Activated CD4-positive, CD25-positive, alpha-beta regulatory T cell treated with anti-CD3 and anti-CD28 coated beads, Interleukin-2, amount 50 U/mL, for 16 hours (primary cell): ENCODE measurements at regions not wholly inside any gene's neighbourhood (a gene's known extent, or its start where the extent isn't known, plus 50 kb on each side); places are given as distances from the start of the nearest gene placed in this dataset.
"Not testable (repeated sequence)": the region's sequence is repeated elsewhere in the genome, so short reads cannot be mapped to it uniquely, and the experiment has no call there.

ENCODE experiments used
- DNase-seq: peaks from one replicate; pipeline ENCODE4 v3.0.0-alpha.2; 2020; ENCODE audit warnings: low read depth, low spot score

GRCh38 chr3:17840651-17841050 is 98.2 kb upstream of the TBC1D5 start:
- no peak for DNase-seq

DNA sequence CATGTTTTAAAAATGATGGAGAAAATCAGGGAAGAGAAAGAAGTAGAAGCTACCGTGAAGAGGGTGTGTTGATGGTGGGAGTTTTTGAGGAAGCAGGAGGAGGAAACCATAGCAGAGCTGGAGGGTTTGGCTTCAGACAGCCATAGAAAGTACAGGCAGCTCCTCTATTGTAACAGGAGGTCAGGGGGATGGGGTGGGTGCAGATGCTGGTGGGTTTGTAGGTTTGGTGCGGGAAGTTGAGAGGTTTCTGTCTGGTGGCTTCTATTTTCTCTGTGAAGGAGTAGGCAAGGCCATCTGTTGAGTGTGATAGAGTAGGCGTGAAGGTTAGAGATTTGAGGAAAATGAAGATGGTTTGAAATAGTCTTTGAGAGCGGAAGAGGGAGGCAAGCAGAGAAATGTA is 97.7 kb upstream of the TBC1D5 start:
- DNase-seq, result no peak

GRCh38 chr3:17836919-17837318 is 94.5 kb upstream of the TBC1D5 start:
- no peak for DNase-seq

- no peak for DNase-seq
These were observed 93.7 kb upstream of the TBC1D5 start for GRCh38 chr3:17836092-17836491.

- DNase-seq, result no peak
These were observed 91.5 kb upstream of the TBC1D5 start for GRCh38 chr3:17833786-17834559.

DNA sequence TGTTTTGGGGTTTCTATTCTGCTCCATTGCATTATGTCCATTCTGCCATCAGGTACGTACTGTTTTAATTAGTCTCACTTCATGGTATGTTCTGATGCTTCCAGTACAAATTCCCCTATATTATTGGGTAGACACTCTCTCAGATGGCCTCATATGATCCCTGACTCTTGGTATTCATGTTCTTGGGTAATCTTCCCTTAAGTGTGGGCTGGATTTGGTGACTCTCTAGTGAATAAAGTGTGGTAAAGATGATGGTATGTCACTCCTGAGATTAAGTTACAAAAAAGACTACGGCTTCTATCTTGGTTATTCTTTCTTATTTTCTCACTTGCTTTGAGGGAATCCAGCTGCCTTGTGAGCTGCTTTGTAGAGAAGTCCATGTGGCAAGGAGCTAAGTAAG is 89.6 kb upstream of the TBC1D5 start:
- DNase-seq, result no peak

GRCh38 chr3:17831366-17831765 is 88.9 kb upstream of the TBC1D5 start:
- DNase-seq, result no peak

DNA sequence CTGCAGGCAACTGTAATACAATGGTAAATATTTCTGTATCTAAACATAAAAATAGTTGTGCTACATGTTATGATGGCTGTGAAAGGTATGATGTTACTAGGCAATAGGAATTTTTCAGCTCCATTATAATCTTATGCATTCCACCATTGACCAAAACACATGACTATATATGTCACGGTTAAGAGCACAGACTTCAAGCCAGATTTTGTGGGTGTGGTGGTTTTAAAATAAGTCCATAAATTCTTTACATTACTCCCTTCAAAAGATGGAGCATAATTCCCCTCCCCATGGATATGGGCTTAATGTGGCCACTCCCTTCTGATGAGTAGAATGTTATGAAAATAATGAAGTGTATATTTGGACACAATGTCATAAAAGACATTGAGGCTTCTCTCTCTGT is 88.4 kb upstream of the TBC1D5 start:
- DNase-seq, result no peak

DNA sequence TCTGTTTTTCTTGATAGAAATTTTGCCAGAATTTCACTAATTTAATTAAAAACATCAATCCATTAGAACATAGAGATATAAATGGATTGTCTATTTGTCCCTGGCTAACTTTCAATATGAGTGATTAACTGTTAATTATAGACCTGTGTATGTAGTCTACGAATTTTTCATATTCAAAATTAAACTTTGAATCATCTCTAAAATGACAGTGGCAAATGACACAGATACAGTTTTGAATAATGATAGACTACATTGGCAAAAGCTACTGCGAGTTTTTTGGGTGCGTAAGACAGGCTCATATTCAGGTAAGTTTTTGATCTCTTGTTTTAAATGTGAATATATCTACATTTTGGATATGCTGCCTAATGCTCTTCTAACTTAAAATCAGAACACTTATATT is 86.0 kb upstream of the TBC1D5 start:
- DNase-seq, result no peak

- no peak for DNase-seq
These were observed 82.9 kb upstream of the TBC1D5 start for GRCh38 chr3:17825298-17825697.

DNA sequence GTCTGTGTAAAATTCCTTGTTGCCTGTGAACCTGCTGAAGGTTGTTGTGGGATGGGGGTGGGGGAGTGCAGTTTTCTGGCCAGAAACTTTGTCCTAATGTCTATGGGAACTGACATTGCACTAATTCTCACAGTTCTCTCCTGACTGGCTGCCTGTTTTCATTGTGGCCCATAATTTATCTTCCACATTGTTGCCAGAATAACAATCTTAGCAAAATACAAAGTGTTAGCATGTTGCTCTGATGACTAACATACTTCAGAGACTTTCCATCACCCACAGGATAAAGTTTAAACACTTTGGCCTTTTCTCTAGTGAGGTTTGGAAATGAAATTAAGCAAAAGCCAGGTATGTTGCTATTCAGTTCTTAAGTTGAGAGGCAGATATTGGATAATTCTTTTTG is 81.4 kb upstream of the TBC1D5 start:
- DNase-seq, result no peak

DNA sequence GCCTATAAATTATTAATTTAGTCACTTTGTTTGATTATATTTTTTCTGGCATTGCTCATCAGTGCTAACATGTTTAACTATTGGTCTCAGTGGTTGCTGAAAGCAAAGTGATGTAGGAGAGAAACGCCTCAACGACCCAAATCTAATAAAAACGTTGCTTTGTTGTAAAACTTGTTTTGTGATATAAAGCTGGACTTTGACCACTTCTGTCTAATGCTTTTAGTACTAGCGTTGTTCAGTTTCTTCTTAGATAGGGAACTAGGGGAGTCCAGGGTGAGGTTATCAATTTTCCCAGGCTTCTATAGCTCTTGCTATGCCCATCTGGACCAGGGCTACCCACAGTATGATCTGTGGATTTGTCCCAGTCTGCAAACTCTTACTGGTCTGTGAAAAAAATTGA is 80.6 kb upstream of the TBC1D5 start:
- no peak for DNase-seq

DNA sequence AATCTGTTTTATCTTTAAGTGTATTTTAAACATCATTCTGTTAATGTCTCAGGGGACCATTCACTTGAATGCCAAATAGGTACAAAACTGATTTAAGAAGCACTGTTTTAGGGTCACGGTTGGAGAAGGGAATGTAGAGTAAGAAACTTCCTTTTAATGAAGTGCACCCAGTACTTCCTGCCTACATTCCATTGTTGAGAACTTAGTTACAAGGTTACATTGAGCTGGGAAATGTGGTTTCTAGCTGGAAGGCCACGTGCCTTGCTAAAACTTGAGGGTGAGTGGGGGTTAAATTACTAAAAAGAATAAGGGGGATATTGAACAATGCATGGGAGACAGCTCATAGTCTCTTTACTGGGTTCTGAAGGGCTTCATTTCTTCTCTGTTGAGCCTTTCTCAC is 78.3 kb upstream of the TBC1D5 start:
- no peak for DNase-seq

DNA sequence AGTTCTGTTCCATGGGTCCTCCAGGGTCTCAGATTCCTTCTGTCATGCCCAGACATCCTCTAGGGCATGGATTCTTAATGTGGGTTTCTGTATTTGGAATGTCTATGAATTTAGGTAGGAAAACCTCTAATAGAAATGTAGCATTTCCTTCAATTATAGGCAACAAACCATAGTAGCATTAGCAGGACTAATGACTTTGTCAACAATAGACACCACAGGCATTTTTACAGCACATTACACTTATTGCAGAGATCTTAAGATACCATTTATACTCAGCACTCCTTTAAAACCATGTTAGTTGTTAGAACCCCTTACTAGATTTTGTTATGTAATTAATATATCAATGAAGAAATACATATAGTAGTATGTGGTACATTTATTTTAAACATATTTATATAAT is 77.8 kb upstream of the TBC1D5 start:
- no peak for DNase-seq

- not testable (repeated sequence) for DNase-seq
These were observed 75.5 kb upstream of the TBC1D5 start for GRCh38 chr3:17817973-17818372.

GRCh38 chr3:17817545-17817944 is 75.1 kb upstream of the TBC1D5 start:
- DNase-seq, result no peak

DNA sequence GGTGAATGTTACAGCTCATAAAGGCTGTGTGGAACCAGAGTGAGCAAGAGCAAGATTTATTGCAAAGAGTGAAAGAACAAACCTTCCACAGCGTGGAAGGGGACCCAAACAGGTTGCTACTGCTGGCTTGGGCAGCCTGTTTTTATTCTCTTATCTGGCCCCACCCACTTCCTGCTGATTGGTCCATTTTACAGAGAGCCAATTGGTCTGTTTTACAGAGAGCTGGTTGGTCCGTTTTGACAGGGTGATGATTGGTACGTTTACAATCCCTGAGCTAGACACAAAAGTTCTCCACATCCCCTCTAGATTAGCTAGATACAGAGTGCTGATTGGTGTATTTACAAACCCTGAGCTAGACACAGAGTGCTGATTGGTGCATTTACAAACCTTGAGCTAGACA is 74.4 kb upstream of the TBC1D5 start:
- not testable (repeated sequence) for DNase-seq

- DNase-seq, result not testable (repeated sequence)
These were observed 69.9 kb upstream of the TBC1D5 start for GRCh38 chr3:17812328-17812727.

DNA sequence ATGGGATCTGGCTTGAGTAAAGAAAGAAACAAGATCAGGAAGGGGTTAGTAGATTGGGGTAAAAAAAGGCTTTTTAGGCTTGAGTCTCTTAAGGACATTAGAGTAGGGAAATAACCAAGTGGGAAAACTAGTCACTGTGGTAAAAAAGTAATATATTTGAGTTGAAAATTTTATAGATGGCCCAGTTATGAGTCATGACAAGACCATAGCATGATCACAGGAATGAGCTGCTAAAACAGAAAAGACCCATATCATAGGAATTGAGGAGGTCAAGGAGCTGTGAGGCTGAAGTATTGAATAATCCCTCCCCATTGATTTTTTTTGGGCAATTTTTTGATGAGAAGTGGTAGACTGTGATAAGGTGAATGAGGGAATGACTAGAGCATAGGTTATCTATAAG is 69.2 kb upstream of the TBC1D5 start:
- DNase-seq, result no peak

DNA sequence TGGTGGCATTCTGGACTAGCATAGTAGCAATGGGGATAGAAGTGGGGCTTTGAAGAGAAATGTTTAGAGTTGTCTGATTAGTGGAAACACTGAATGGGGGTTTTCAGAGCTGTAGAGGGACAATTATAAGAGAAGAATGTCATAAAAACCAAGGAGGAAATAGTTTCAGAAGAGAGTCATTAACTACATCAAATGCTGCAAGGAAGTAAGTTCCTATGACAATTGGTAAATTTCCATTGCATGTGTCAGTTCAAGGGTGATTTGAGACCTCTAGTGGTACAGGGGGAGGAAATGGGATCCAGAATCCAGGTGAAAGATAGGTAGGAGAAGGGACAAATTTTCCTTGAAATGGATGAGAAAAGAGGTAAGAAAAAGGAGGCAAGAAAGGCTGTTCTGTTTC is 68.3 kb upstream of the TBC1D5 start:
- DNase-seq, result no peak

DNA sequence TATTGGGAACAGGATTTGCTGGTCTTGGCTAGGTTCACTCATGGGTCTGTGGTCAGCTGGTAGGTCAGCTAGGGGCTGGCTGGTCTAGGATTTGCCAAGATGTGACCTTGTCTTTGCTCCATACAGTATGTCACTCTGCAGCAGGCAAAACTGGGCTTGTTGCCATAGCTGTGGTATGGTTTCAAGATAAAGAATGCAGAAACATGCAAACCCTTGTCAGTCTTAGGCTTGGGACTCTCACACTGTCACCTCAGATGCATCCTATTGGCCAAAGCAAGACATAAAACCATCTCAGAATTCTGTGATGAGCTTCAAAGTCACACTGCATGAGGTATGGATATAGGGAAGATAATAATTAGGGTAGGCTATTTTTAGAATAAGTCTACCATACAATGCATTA is 66.6 kb upstream of the TBC1D5 start:
- DNase-seq, result no peak

DNA sequence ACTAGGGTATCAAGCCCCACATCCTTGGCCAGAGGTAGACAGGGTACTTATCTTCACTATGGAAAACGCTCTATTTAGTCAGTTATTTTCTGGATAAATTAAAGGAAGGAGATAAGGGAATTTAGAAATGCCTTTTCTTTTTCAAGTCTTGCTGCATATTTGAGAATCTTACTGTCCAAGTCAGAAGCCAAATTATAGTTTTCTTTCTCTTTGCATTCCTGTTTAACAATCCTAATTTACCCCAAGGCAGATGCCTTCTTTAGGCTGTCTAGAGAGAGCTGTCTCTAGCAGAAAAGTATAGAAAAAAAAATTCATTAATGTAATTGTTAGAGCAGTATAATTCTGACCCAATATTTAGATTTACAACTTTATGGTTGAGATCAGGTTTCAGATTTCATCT is 64.4 kb upstream of the TBC1D5 start:
- DNase-seq, result no peak

GRCh38 chr3:17806201-17806600 is 63.8 kb upstream of the TBC1D5 start:
- DNase-seq, result no peak

GRCh38 chr3:17805461-17805940 is 63.1 kb upstream of the TBC1D5 start:
- no peak for DNase-seq
